Peyer's patch (tissue), 4 donors: ENCODE measurements at regions not wholly inside any gene's neighbourhood (a gene's known extent, or its start where the extent isn't known, plus 50 kb on each side); places are given as distances from the start of the nearest gene placed in this dataset.

Experiments
- POLR2A ChIP-seq, 2 donors: fragments of 450-650 bp; IDR thresholded peaks; one replicate each; pipeline ENCODE4 v1.5.1; 2017; ENCODE audit warnings: antibody characterized with exemption in 2 of 2, mild to moderate bottlenecking in 2 of 2, moderate library complexity in 2 of 2
- TF ChIP-seq, protein P1 (sequence below), 6 experiments: fragments of 450-650 bp in 4 of 6; fragments of 200-600 bp in 2 of 6; sonication (generic) in 1 of 6; IDR thresholded peaks; one replicate each; pipeline ENCODE4 v1.5.1; 2017 to 2019; ENCODE audit warnings: antibody characterized with exemption in 6 of 6, mild to moderate bottlenecking in 3 of 6, moderate library complexity in 1 of 6

DNA sequence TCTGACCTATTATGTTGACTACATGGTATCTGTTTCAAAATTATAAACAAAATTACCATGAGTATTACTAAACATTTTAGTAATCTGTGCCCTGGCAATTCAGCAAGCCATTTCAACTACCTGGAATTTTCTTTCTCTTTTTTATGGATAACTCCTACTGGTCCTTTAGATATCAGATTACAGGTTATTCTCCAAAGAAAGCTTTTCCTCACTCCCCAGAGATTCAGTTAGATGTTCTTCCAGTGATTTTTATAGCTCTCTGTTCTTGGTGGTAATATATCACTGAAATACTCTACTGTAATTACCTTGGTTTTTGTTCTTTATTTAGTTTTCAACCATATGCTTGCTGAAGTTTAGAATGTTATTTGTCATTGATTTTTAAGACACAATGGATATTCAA is 930.2 kb upstream of the FOXG1 start:
- no peak for TF ChIP-seq POLR2A (IDR thresholded peaks at IDR 0.05)
- TF ChIP-seq, protein P1, sequence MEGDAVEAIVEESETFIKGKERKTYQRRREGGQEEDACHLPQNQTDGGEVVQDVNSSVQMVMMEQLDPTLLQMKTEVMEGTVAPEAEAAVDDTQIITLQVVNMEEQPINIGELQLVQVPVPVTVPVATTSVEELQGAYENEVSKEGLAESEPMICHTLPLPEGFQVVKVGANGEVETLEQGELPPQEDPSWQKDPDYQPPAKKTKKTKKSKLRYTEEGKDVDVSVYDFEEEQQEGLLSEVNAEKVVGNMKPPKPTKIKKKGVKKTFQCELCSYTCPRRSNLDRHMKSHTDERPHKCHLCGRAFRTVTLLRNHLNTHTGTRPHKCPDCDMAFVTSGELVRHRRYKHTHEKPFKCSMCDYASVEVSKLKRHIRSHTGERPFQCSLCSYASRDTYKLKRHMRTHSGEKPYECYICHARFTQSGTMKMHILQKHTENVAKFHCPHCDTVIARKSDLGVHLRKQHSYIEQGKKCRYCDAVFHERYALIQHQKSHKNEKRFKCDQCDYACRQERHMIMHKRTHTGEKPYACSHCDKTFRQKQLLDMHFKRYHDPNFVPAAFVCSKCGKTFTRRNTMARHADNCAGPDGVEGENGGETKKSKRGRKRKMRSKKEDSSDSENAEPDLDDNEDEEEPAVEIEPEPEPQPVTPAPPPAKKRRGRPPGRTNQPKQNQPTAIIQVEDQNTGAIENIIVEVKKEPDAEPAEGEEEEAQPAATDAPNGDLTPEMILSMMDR (IDR thresholded peaks at IDR 0.05) = no peak
